MG63 (cell line): ENCODE measurements at regions not wholly inside any gene's neighbourhood (a gene's known extent, or its start where the extent isn't known, plus 50 kb on each side); places are given as distances from the start of the nearest gene placed in this dataset.
A peak's percentile ranks its signal among the peaks of the same experiment; 100 is the strongest.

Experiments
- DNase-seq: peaks from one replicate; pipeline ENCODE4 v3.0.0-alpha.2; 2020
- H3K27me3 ChIP-seq: fragments of 250-450 bp; sonication (Bioruptor Pico); 2 replicates; pipeline ENCODE4 v1.5.1; 2020; ENCODE audit warnings: mild to moderate bottlenecking, moderate library complexity
- H3K36me3 ChIP-seq: fragments of 250-450 bp; sonication (Bioruptor Pico); 2 replicates; pipeline ENCODE4 v1.5.1; 2020; ENCODE audit warnings: mild to moderate bottlenecking, moderate library complexity
- H3K4me3 ChIP-seq: fragments of 250-450 bp; sonication (Bioruptor Pico); 2 replicates; pipeline ENCODE4 v1.5.1; 2020; ENCODE audit warnings: mild to moderate bottlenecking, moderate library complexity
- H3K9me3 ChIP-seq: fragments of 250-450 bp; sonication (Bioruptor Pico); 2 replicates; pipeline ENCODE4 v1.5.1; 2020; ENCODE audit warnings: mild to moderate bottlenecking, moderate library complexity

DNA sequence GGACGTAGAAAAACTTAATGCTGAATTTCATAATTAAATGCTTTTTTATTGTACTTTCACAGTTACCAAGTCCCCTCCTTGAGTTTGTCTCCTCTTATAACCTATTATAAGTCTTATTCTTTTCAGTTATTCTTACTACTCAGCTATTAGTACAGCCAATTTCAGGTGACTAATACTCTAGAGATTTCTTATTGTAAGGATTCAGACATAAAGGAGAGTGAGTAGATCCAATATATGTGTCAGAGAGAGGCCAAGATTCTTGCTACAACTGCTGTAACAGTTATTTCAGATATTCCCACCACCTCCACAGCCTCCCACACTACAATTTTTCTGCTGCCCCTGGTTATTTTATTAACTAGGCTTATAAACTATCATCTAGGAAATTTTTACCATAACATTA is 274.5 kb downstream of the GPAT3 start:
- no peak for DNase-seq

GRCh38 chr4:83809581-83809980 is 273.7 kb downstream of the GPAT3 start:
- Histone ChIP-seq H3K4me3 (no peak overlapping the region), H3K27me3 (no peaks in the 10 kb centered on the region), H3K36me3 (no peaks in the 10 kb centered on the region), H3K9me3 (no peaks in the 10 kb centered on the region)
- DNase-seq, result no peak

More for the DNA sequence above, 274.5 kb downstream of the GPAT3 start:
- no peaks in the 10 kb centered on the region for H3K27me3 ChIP-seq
- H3K4me3 ChIP-seq, result no peak overlapping the region
- H3K36me3 ChIP-seq, result no peaks in the 10 kb centered on the region
- no peaks in the 10 kb centered on the region for H3K9me3 ChIP-seq

- DNase-seq, result no peak
- no peaks in the 10 kb centered on the region for H3K9me3 ChIP-seq
- H3K27me3 ChIP-seq, result no peaks in the 10 kb centered on the region
- H3K36me3 ChIP-seq, result no peaks in the 10 kb centered on the region
- H3K4me3 ChIP-seq, result no peak overlapping the region
Observed at GRCh38 chr4:83793481-83793880, 257.6 kb downstream of the GPAT3 start.

- no peaks in the 10 kb centered on the region for H3K9me3 ChIP-seq
- H3K36me3 ChIP-seq, result no peaks in the 10 kb centered on the region
- no peak overlapping the region for H3K4me3 ChIP-seq
- no peaks in the 10 kb centered on the region for H3K27me3 ChIP-seq
- DNase-seq, result no peak
Observed at GRCh38 chr4:83785891-83786290, 250.0 kb downstream of the GPAT3 start.

DNA sequence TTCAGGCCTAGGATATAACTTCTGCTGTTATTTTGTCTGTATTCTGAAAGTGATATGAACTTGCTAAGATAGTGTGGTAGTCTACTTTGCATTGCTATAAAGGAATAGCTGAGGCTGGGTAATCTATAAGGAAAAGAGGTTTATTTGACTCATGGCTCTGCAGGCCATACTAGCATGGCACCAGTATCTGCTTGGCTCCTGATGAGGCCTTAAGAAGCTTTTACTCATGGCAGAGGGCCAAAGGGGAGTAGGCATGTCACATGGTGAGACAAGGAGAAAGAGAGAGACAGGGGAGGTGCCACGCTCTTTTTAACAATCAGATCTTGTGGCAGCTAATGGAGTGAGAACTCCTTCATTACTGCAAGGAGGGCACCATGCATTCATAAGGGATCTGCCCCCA is 247.3 kb downstream of the GPAT3 start:
- H3K27me3 ChIP-seq, result no peaks in the 10 kb centered on the region
- no peak overlapping the region for H3K4me3 ChIP-seq
- no peak for DNase-seq
- no peaks in the 10 kb centered on the region for H3K36me3 ChIP-seq
- H3K9me3 ChIP-seq, result no peaks in the 10 kb centered on the region

GRCh38 chr4:83782591-83782990 is 246.7 kb downstream of the GPAT3 start:
- no peak overlapping the region for H3K4me3 ChIP-seq
- H3K27me3 ChIP-seq, result no peaks in the 10 kb centered on the region
- DNase-seq, result no peak
- no peaks in the 10 kb centered on the region for H3K9me3 ChIP-seq
- H3K36me3 ChIP-seq, result no peaks in the 10 kb centered on the region

- Histone ChIP-seq H3K36me3 (no peaks in the 10 kb centered on the region), H3K4me3 (no peak overlapping the region), H3K27me3 (no peaks in the 10 kb centered on the region), H3K9me3 (no peaks in the 10 kb centered on the region)
- no peak for DNase-seq
Observed at GRCh38 chr4:83781434-83781833, 245.5 kb downstream of the GPAT3 start.

- DNase-seq, result no peak
- no peaks in the 10 kb centered on the region for H3K9me3 ChIP-seq
Observed at GRCh38 chr4:83780053-83780733, 244.3 kb downstream of the GPAT3 start.

DNA sequence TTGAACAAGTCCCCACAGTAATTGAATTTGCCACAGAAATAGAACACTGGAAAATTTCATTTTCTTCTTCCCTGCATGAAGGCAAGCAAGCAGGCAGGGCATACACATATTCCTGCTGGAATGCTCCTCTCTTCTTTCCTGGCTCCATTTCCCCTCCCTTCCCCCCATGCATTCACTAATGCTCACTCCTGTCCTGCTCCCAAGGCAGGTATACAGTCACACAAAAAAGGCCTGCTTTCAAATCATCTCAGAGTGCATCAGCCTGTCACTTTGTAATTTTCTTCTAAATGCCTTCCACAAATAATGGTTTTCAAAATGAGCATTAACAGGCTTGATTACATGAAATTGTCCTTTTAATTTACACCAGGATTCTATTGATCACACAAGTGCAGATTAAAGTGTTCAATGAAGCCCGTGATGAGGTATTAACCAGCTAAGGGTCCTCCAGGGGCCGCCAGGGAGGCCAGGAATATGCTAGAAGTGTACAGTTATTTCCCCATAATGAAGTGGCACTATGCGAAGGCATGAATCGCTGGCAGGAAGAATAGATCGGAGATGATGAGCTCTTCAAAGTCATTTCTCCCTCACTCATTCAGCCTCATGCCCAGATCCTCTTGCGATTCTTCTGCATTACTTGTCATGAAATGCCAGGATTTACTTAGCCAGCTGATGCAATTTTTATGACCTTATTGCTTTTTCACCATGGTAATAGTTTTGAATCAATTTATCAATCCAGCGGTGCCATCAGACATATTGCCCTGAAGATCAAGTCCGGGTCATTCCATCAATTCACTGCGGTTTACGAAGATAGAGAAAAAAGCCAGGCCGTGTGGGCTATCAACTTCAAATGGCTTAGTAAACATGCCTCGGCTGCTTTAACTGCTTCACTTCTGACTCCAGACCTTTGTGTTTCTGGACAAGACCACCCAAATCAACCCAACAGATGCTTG is 243.5 kb downstream of the GPAT3 start:
- Histone ChIP-seq H3K9me3 (no peaks in the 10 kb centered on the region), H3K27me3 (no peaks in the 10 kb centered on the region), H3K36me3 (no peaks in the 10 kb centered on the region), H3K4me3 (no peak overlapping the region)
- no peak for DNase-seq

More at GRCh38 chr4:83780053-83780733, 244.3 kb downstream of the GPAT3 start:
- no peaks in the 10 kb centered on the region for H3K27me3 ChIP-seq
- H3K4me3 ChIP-seq, result no peak overlapping the region
- H3K36me3 ChIP-seq, result no peaks in the 10 kb centered on the region

DNA sequence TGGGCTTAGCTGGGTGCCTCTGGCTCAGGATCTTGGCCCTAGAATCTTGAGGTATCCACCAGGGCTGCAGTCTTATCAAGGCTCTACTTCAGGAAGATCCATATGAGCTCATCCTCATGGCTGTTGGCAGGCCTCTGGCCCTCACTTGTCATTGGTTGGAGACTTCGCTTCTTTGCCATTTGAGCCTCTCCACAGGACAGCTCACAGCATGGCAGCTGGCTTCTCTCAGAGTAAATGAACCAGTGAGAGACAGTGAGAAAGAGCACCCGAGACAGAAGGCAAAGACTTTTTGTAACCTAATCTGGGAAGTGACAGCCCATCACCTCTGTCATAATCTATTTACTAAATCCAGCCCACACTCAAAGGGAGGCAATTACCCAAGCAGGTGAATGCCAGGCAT is 236.8 kb downstream of the GPAT3 start:
- Histone ChIP-seq H3K9me3 (no peaks in the 10 kb centered on the region), H3K4me3 (no peak overlapping the region), H3K36me3 (no peaks in the 10 kb centered on the region), H3K27me3 (no peaks in the 10 kb centered on the region)
- DNase-seq, result no peak

DNA sequence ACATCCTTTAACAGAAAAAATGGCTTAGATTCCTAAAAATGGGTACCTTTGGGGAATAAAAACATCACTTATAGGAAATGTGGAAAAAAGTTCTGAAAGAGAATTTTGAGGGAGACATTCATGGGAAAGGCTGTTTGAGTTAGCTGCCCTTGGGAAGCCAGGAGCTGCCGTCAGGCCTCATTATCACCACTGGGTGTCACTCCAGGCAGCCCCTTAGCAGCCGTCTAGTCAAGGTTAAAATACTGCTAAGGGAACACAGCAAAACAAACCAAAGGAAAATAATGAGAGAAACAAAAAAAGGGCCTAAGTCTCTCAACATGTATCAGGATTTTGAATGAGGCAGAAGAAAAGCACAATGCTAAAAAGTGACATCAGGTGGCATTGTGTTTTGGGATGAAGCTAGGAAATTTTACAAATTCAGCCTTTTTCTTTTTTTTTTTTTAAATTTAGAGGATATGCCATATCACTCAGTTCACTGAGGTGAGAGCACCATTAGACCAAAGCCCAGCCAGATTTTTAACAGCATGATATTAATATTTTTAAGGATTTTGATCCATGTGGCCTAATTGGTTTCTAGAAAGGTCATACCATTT is 235.3 kb downstream of the GPAT3 start:
- H3K9me3 ChIP-seq, result no peaks in the 10 kb centered on the region
- H3K4me3 ChIP-seq, result no peak overlapping the region
- no peaks in the 10 kb centered on the region for H3K27me3 ChIP-seq
- no peaks in the 10 kb centered on the region for H3K36me3 ChIP-seq
- DNase-seq, result peak; percentile 50

- H3K9me3 ChIP-seq, result no peaks in the 10 kb centered on the region
- H3K4me3 ChIP-seq, result no peak overlapping the region
- H3K27me3 ChIP-seq, result no peaks in the 10 kb centered on the region
- DNase-seq, result no peak
- no peaks in the 10 kb centered on the region for H3K36me3 ChIP-seq
Observed at GRCh38 chr4:83768146-83768545, 232.2 kb downstream of the GPAT3 start.

- no peak overlapping the region for H3K4me3 ChIP-seq
- no peak for DNase-seq
- H3K9me3 ChIP-seq, result no peaks in the 10 kb centered on the region
- H3K36me3 ChIP-seq, result no peaks in the 10 kb centered on the region
- no peaks in the 10 kb centered on the region for H3K27me3 ChIP-seq
Observed at GRCh38 chr4:83767067-83767466, 231.2 kb downstream of the GPAT3 start.

GRCh38 chr4:83759611-83760010 is 223.7 kb downstream of the GPAT3 start:
- no peaks in the 10 kb centered on the region for H3K27me3 ChIP-seq

GRCh38 chr4:83758285-83758684 is 222.4 kb downstream of the GPAT3 start:
- Histone ChIP-seq H3K27me3 (no peaks in the 10 kb centered on the region), H3K36me3 (no peaks in the 10 kb centered on the region), H3K9me3 (no peaks in the 10 kb centered on the region), H3K4me3 (no peak overlapping the region)
- no peak for DNase-seq

More at GRCh38 chr4:83759611-83760010, 223.7 kb downstream of the GPAT3 start:
- no peak for DNase-seq
- no peaks in the 10 kb centered on the region for H3K36me3 ChIP-seq
- no peaks in the 10 kb centered on the region for H3K9me3 ChIP-seq
- no peak overlapping the region for H3K4me3 ChIP-seq

DNA sequence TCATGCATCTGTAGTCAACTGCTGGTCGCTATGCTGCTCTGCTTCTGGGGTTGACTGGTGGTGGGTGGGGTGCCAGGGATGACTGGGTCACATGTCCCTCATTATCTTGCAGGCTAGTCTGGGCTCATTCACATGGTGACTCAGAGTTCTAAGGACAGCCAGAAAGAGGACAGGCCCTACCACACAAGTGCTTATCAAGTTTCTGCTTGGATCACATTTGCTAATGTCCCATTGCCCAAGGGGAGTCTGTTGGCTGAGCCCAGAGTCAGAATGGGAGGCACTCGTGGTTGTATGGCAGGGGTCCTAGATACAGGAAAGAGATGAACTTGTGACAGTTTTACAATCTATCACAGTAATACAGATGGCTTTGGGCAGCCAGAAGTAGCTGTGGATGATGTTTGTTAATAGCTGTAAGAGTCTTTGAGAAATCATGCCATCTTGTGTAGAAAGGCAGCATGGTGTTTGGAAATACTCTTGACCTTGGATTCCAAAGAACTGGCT is 221.3 kb downstream of the GPAT3 start:
- Histone ChIP-seq H3K4me3 (no peak overlapping the region), H3K27me3 (no peaks in the 10 kb centered on the region), H3K9me3 (no peaks in the 10 kb centered on the region), H3K36me3 (no peaks in the 10 kb centered on the region)
- peak; percentile 1 for DNase-seq

DNA sequence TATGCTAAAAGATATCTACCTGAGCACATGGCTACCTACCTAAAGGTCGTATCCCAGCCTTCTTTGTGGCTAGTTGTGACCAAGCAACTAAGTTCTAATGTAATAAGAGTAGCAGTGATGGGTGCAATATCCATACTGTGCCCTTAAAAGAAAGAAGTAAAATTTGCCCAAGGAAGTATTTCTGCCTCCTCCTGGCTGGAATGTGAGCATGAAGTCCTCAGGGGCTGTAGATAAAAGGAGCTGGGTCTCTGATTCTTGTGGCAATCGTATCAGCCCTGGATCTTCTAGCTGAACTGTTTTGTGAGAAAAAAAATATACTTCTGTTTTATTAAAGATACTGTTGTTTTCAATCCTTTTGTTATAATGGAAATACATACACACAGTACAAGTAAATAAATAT is 217.4 kb downstream of the GPAT3 start:
- no peak for DNase-seq
- H3K9me3 ChIP-seq, result no peaks in the 10 kb centered on the region
- no peaks in the 10 kb centered on the region for H3K36me3 ChIP-seq
- no peak overlapping the region for H3K4me3 ChIP-seq
- H3K27me3 ChIP-seq, result no peaks in the 10 kb centered on the region
